ENCODE measurements at regions not wholly inside any gene's neighbourhood (a gene's known extent, or its start where the extent isn't known, plus 50 kb on each side); places are given as distances from the start of the nearest gene placed in this dataset.

DNA sequence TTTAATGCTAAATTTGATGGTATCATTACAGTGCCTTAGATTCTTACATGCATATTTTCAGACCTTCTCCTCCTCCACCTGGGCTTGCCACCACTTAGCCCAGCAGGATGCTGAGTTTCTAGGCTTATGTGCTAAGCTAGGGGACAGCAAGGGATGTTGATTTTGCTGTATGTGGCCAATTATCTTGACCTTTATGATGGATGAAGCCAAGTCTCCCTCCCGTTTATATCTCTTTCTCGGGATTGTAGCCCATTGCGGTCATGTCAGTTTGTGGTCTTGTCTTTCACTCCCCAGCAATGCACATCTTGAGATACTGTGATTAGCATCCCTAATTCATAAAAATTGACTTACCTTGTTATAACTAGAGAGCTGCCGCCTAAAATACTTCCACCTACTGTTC lies 278.7 kb upstream of the SOX2 start:
- H3F3A ChIP-seq (ENCODE audit: insufficient read depth), result no peaks in the 10 kb centered on the region
- no peaks in the 10 kb centered on the region for H3K9me3 ChIP-seq (ENCODE audit: low read depth)
- H3K79me2 ChIP-seq (ENCODE audit: insufficient read depth), result no peaks in the 10 kb centered on the region
- in situ Hi-C loops (cut with MboI), result no loop called here
- DNase-seq, result no peak
- no peaks in the 10 kb centered on the region for H3K36me3 ChIP-seq (ENCODE audit: low read depth)
- no peaks in the 10 kb centered on the region for H3K27me3 ChIP-seq (replicated peaks; ENCODE audit: insufficient read depth)
- no peak overlapping the region for H3K9ac ChIP-seq
- TF ChIP-seq EZH2 (IDR thresholded peaks at IDR 0.05; ENCODE audit: insufficient read depth, poor library complexity, severe bottlenecking), result no peak
- TF ChIP-seq EZH2phosphoT487 (IDR thresholded peaks at IDR 0.05; ENCODE audit: insufficient read depth, low read depth), result no peak
- H3K9me2 ChIP-seq (ENCODE audit: insufficient read depth), result no peaks in the 10 kb centered on the region
- WGBS, 2 experiments (ENCODE audit: low coverage in 1 of 2, low lambda C conversion rate in 2 of 2, missing lambda C conversion rate in 2 of 2), result 47 to 60% methylated on average over 4 of the region's 4 CpGs
- no peak overlapping the region for H3K4me3 ChIP-seq
- H4K20me1 ChIP-seq (ENCODE audit: insufficient read depth), result no peaks in the 10 kb centered on the region
- no peak overlapping the region for H2AFZ ChIP-seq
- H3K27ac ChIP-seq, result no peak overlapping the region
- no peaks in the 10 kb centered on the region for H3K4me1 ChIP-seq (ENCODE audit: insufficient read depth)
- no peak overlapping the region for H3K4me2 ChIP-seq (ENCODE audit: unreplicated experiment)

DNA sequence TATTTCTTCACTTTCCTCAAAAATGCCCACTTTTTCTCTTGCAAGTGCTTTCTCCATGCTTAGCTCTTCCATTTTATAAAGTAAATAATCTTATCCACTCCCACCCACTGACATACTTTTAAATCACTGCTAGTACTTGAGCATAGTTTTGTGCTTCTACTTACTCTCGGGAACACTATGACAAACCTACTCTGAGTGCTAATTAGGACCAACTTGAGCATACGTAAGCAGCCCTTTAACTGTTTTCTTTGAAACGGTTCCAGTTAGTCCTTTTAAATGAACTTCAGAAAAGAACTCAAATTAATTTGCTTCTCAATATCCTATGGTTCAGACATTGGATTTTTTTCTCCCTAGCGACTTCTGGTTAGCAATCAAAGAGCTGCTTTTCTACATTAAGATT lies 280.0 kb upstream of the SOX2 start:
- Histone ChIP-seq H3K4me1 (ENCODE audit: insufficient read depth) (no peaks in the 10 kb centered on the region), H3K9me3 (ENCODE audit: low read depth) (no peaks in the 10 kb centered on the region), H3K36me3 (ENCODE audit: low read depth) (no peaks in the 10 kb centered on the region), H3K9me2 (ENCODE audit: insufficient read depth) (no peaks in the 10 kb centered on the region), H4K20me1 (ENCODE audit: insufficient read depth) (no peaks in the 10 kb centered on the region), H3K9ac (no peak overlapping the region), H3K4me3 (no peak overlapping the region), H3K27me3 (replicated peaks; ENCODE audit: insufficient read depth) (no peaks in the 10 kb centered on the region), H3K4me2 (ENCODE audit: unreplicated experiment) (no peak overlapping the region), H3K79me2 (ENCODE audit: insufficient read depth) (no peaks in the 10 kb centered on the region), H2AFZ (no peak overlapping the region), H3F3A (ENCODE audit: insufficient read depth) (no peaks in the 10 kb centered on the region), H3K27ac (no peak overlapping the region)
- DNase-seq, result no peak
- TF ChIP-seq EZH2 (IDR thresholded peaks at IDR 0.05; ENCODE audit: insufficient read depth, poor library complexity, severe bottlenecking), result no peak
- TF ChIP-seq EZH2phosphoT487 (IDR thresholded peaks at IDR 0.05; ENCODE audit: insufficient read depth, low read depth), result no peak
- in situ Hi-C loops (cut with MboI), result no loop called here
- 32% methylated on average over 4 of the region's 4 CpGs for WGBS, 2 experiments (ENCODE audit: low coverage in 1 of 2, low lambda C conversion rate in 2 of 2, missing lambda C conversion rate in 2 of 2)

DNA sequence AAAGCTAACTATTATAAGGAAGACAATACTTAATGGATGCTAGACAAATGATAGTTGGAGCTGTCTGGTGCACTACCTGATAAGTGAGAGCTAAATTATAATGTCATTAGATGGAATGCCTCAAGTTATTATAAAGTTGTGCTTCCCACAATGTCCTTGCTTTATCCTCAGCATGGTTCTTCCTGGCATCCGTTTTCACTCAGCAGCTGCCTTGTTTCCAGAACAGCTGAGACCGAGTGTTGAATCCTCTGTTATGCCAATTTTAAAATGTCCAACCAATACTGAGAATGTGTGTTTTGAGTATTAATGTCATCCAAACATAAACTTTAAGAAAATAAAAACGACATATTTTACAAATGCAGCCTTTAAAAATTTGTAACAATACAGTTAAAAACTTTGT lies 286.7 kb upstream of the SOX2 start:
- H3K4me2 ChIP-seq (ENCODE audit: unreplicated experiment), result no peak overlapping the region

DNA sequence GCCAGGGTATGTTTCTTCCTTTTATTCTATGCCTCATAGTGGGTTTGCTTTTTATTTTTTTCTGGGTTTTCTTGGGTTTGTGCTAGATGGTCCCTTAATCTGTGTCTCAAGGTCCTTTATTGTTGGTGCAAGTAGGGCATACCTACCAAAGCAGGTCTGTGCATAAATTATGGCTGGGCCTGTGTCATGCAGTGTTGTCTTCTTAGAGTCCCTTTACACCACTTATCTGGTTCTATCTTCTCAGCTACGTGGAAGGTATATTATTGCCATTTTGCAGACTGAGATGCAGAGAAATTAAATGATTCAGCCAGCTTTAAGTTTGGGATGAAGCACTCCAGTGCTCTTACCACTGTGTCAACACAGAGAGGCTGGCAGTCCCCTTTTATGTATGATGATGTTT lies 293.5 kb upstream of the SOX2 start:
- H2AFZ ChIP-seq, result no peak overlapping the region
- no peak overlapping the region for H3K4me2 ChIP-seq (ENCODE audit: unreplicated experiment)
- TF ChIP-seq EZH2phosphoT487 (IDR thresholded peaks at IDR 0.05; ENCODE audit: insufficient read depth, low read depth), result no peak
- TF ChIP-seq EZH2 (IDR thresholded peaks at IDR 0.05; ENCODE audit: insufficient read depth, poor library complexity, severe bottlenecking), result no peak
- H4K20me1 ChIP-seq (ENCODE audit: insufficient read depth), result no peaks in the 10 kb centered on the region
- no peak for DNase-seq
- no peaks in the 10 kb centered on the region for H3K79me2 ChIP-seq (ENCODE audit: insufficient read depth)
- no peaks in the 10 kb centered on the region for H3K36me3 ChIP-seq (ENCODE audit: low read depth)
- no peak overlapping the region for H3K9ac ChIP-seq
- H3K27me3 ChIP-seq (replicated peaks; ENCODE audit: insufficient read depth), result no peaks in the 10 kb centered on the region
- in situ Hi-C loops (cut with MboI), result no loop called here
- no peak overlapping the region for H3K27ac ChIP-seq
- H3K9me2 ChIP-seq (ENCODE audit: insufficient read depth), result no peaks in the 10 kb centered on the region
- no peaks in the 10 kb centered on the region for H3K4me1 ChIP-seq (ENCODE audit: insufficient read depth)
- no peak overlapping the region for H3K4me3 ChIP-seq
- no peaks in the 10 kb centered on the region for H3F3A ChIP-seq (ENCODE audit: insufficient read depth)
- WGBS, 2 experiments (ENCODE audit: low coverage in 1 of 2, low lambda C conversion rate in 2 of 2, missing lambda C conversion rate in 2 of 2), result 0 to 5% methylated on average over 1 of the region's 1 CpG
- no peaks in the 10 kb centered on the region for H3K9me3 ChIP-seq (ENCODE audit: low read depth)

More for the DNA sequence above, 286.7 kb upstream of the SOX2 start:
- TF ChIP-seq EZH2phosphoT487 (IDR thresholded peaks at IDR 0.05; ENCODE audit: insufficient read depth, low read depth) (no peak), EZH2 (IDR thresholded peaks at IDR 0.05; ENCODE audit: insufficient read depth, poor library complexity, severe bottlenecking) (no peak)
- Histone ChIP-seq H3K4me1 (ENCODE audit: insufficient read depth) (no peaks in the 10 kb centered on the region), H4K20me1 (ENCODE audit: insufficient read depth) (no peaks in the 10 kb centered on the region), H3K9me2 (ENCODE audit: insufficient read depth) (no peaks in the 10 kb centered on the region), H3K79me2 (ENCODE audit: insufficient read depth) (no peaks in the 10 kb centered on the region), H3K9me3 (ENCODE audit: low read depth) (no peaks in the 10 kb centered on the region), H3K27me3 (replicated peaks; ENCODE audit: insufficient read depth) (no peaks in the 10 kb centered on the region), H3K4me3 (no peak overlapping the region), H3K36me3 (ENCODE audit: low read depth) (no peaks in the 10 kb centered on the region), H3K9ac (no peak overlapping the region), H3F3A (ENCODE audit: insufficient read depth) (no peaks in the 10 kb centered on the region), H2AFZ (no peak overlapping the region), H3K27ac (no peak overlapping the region)
- in situ Hi-C loops (cut with MboI), result no loop called here
- 2 to 3% methylated on average over 3 of the region's 3 CpGs for WGBS, 2 experiments (ENCODE audit: low coverage in 1 of 2, low lambda C conversion rate in 2 of 2, missing lambda C conversion rate in 2 of 2)
- DNase-seq, result no peak

DNA sequence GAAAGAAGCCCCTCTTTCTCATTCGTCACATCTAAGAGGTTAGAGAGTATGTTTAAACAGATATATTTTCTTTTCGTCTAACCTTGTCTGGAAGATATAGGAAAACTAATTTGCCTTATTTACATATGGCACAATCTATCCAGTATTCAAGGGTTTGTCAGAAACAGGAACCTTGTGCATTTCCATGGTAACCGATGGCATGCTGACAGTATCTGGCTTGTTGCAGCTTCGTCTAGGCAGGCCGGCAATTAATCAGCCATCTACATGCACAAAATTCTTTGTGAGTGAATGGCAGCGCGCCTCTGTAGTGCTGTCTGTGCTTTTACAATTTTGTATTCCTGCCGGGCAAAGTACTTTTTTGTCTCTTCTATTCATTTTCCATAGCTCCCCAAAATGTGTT lies 294.0 kb upstream of the SOX2 start:
- no peaks in the 10 kb centered on the region for H3K36me3 ChIP-seq (ENCODE audit: low read depth)
- H3K4me3 ChIP-seq, result no peak overlapping the region
- no peak for TF ChIP-seq EZH2 (IDR thresholded peaks at IDR 0.05; ENCODE audit: insufficient read depth, poor library complexity, severe bottlenecking)
- no peak for TF ChIP-seq EZH2phosphoT487 (IDR thresholded peaks at IDR 0.05; ENCODE audit: insufficient read depth, low read depth)
- H3K9me3 ChIP-seq (ENCODE audit: low read depth), result no peaks in the 10 kb centered on the region
- no peak overlapping the region for H2AFZ ChIP-seq
- H3K4me1 ChIP-seq (ENCODE audit: insufficient read depth), result no peaks in the 10 kb centered on the region
- no peaks in the 10 kb centered on the region for H3K27me3 ChIP-seq (replicated peaks; ENCODE audit: insufficient read depth)
- no peaks in the 10 kb centered on the region for H3F3A ChIP-seq (ENCODE audit: insufficient read depth)
- no peak overlapping the region for H3K9ac ChIP-seq
- in situ Hi-C loops (cut with MboI), result no loop called here
- no peaks in the 10 kb centered on the region for H3K9me2 ChIP-seq (ENCODE audit: insufficient read depth)
- no peak overlapping the region for H3K27ac ChIP-seq
- H3K79me2 ChIP-seq (ENCODE audit: insufficient read depth), result no peaks in the 10 kb centered on the region
- no peaks in the 10 kb centered on the region for H4K20me1 ChIP-seq (ENCODE audit: insufficient read depth)
- peak; percentile 6 for DNase-seq
- WGBS, 2 experiments (ENCODE audit: low coverage in 1 of 2, low lambda C conversion rate in 2 of 2, missing lambda C conversion rate in 2 of 2), result 6 to 9% methylated on average over 8 of the region's 8 CpGs
- no peak overlapping the region for H3K4me2 ChIP-seq (ENCODE audit: unreplicated experiment)
